Hepatocyte (in vitro differentiated cells): ENCODE measurements at regions not wholly inside any gene's neighbourhood (a gene's known extent, or its start where the extent isn't known, plus 50 kb on each side); places are given as distances from the start of the nearest gene placed in this dataset.

Experiments used
- DNase-seq: peaks from one replicate; pipeline ENCODE4 v3.0.0-alpha.2; 2016; ENCODE audit warnings: low spot score
- H2AFZ ChIP-seq: fragments of 200-600 bp; sonication (generic); 2 replicates; pipeline ENCODE4 v1.6.0; 2016; ENCODE audit warnings: antibody characterized with exemption, mild to moderate bottlenecking
- H3K27ac ChIP-seq: fragments of 200-600 bp; sonication (generic); 2 replicates; pipeline ENCODE4 v1.5.1; 2016; ENCODE audit warnings: mild to moderate bottlenecking
- H3K27me3 ChIP-seq: fragments of 200-600 bp; sonication (generic); 2 replicates; pipeline ENCODE4 v1.6.1; 2016
- H3K36me3 ChIP-seq: fragments of 200-600 bp; sonication (generic); replicated peaks from 2 replicates; pipeline ENCODE4 v1.5.1; 2016; ENCODE audit warnings: low read depth; ENCODE audit not compliant: insufficient read depth
- H3K4me1 ChIP-seq: fragments of 200-600 bp; sonication (generic); 2 replicates; pipeline ENCODE4 v1.5.1; 2016; ENCODE audit warnings: mild to moderate bottlenecking, moderate library complexity; ENCODE audit not compliant: insufficient read depth
- H3K4me2 ChIP-seq: fragments of 200-600 bp; sonication (generic); 2 replicates; pipeline ENCODE4 v1.6.0; 2016
- H3K4me3 ChIP-seq: fragments of 200-600 bp; sonication (generic); 2 replicates; pipeline ENCODE4 v1.5.1; 2016; ENCODE audit warnings: mild to moderate bottlenecking
- H3K79me2 ChIP-seq: fragments of 200-600 bp; sonication (generic); 2 replicates; pipeline ENCODE4 v1.6.0; 2017; ENCODE audit warnings: mild to moderate bottlenecking
- H3K9me2 ChIP-seq: fragments of 200-600 bp; sonication (generic); replicated peaks from 2 replicates; pipeline ENCODE4 v1.6.0; 2017; ENCODE audit warnings: mild to moderate bottlenecking; ENCODE audit not compliant: insufficient read depth
- H3K9me3 ChIP-seq: fragments of 200-600 bp; sonication (generic); 2 replicates; pipeline ENCODE4 v1.5.1; 2016; ENCODE audit warnings: low read depth, mild to moderate bottlenecking
- H4K20me1 ChIP-seq: fragments of 200-600 bp; sonication (generic); 2 replicates; pipeline ENCODE4 v1.6.0; 2016; ENCODE audit warnings: mild to moderate bottlenecking; ENCODE audit not compliant: insufficient read depth, poor library complexity, severe bottlenecking
- CTCF ChIP-seq: fragments of 200-600 bp; sonication (generic); IDR thresholded peaks from 2 replicates; pipeline ENCODE4 v1.5.1; 2016; ENCODE audit warnings: antibody characterized with exemption, mild to moderate bottlenecking; ENCODE audit not compliant: poor library complexity
- EZH2 ChIP-seq: fragments of 200-600 bp; sonication (generic); IDR thresholded peaks from 2 replicates; pipeline ENCODE4 v1.6.1; 2016; ENCODE audit warnings: antibody characterized with exemption, mild to moderate bottlenecking, borderline replicate concordance
- EZH2phosphoT487 ChIP-seq: fragments of 200-600 bp; sonication (generic); IDR thresholded peaks from one replicate; pipeline ENCODE4 v1.6.1; 2018; ENCODE audit warnings: antibody characterized with exemption, mild to moderate bottlenecking, low read depth, moderate library complexity; ENCODE audit not compliant: unreplicated experiment, severe bottlenecking
- WGBS: methylation state at CpG from one replicate; pipeline ENCODE4 v1.1.6; 2016; ENCODE audit warnings: low lambda C conversion rate; ENCODE audit errors: missing lambda C conversion rate; 5-methylcytosine and 5-hydroxymethylcytosine counted together

GRCh38 chr3:117873249-117873600 lies 1161.4 kb downstream of the IGSF11 start:
- TF ChIP-seq EZH2 (no peak), EZH2phosphoT487 (no peak), CTCF (no peak)
- Histone ChIP-seq H3K9me3 (no peaks in the 10 kb centered on the region), H2AFZ (no peak overlapping the region), H3K9me2 (no peaks in the 10 kb centered on the region), H3K27me3 (no peaks in the 10 kb centered on the region), H4K20me1 (no peaks in the 10 kb centered on the region), H3K4me3 (no peak overlapping the region), H3K4me2 (peak overlapping the region; percentile 4), H3K27ac (peak overlapping the region; percentile 34), H3K36me3 (no peaks in the 10 kb centered on the region), H3K79me2 (no peaks in the 10 kb centered on the region), H3K4me1 (peaks cover 16% of the 10 kb centered on the region)
- peak; percentile 49 for DNase-seq
- 49% methylated on average over 3 of the region's 3 CpGs for WGBS

GRCh38 chr3:117874028-117874690 lies 1160.5 kb downstream of the IGSF11 start:
- Histone ChIP-seq H3K27me3 (no peaks in the 10 kb centered on the region), H3K27ac (peak overlapping the region; percentile 34), H3K36me3 (no peaks in the 10 kb centered on the region), H3K4me3 (no peak overlapping the region), H3K79me2 (no peaks in the 10 kb centered on the region), H4K20me1 (no peaks in the 10 kb centered on the region), H2AFZ (no peak overlapping the region), H3K4me2 (peak overlapping the region; percentile 4), H3K9me2 (no peaks in the 10 kb centered on the region), H3K4me1 (peaks cover 16% of the 10 kb centered on the region), H3K9me3 (no peaks in the 10 kb centered on the region)
- 72% methylated on average over 4 of the region's 4 CpGs for WGBS
- TF ChIP-seq EZH2phosphoT487: no peak
- TF ChIP-seq EZH2: no peak
- no peak for TF ChIP-seq CTCF
- DNase-seq: no peak

- H3K9me3 ChIP-seq: no peaks in the 10 kb centered on the region
- WGBS: 37% methylated on average over 1 of the region's 1 CpG
- H3K36me3 ChIP-seq: no peaks in the 10 kb centered on the region
- TF ChIP-seq CTCF (no peak), EZH2 (no peak), EZH2phosphoT487 (no peak)
- no peak overlapping the region for H2AFZ ChIP-seq
- H4K20me1 ChIP-seq: no peaks in the 10 kb centered on the region
- no peaks in the 10 kb centered on the region for H3K9me2 ChIP-seq
- no peak overlapping the region for H3K4me3 ChIP-seq
- H3K79me2 ChIP-seq: no peaks in the 10 kb centered on the region
- no peaks in the 10 kb centered on the region for H3K27me3 ChIP-seq
- H3K27ac ChIP-seq: peak overlapping the region; percentile 59
- peak overlapping the region; percentile 14 for H3K4me2 ChIP-seq
- peaks cover 16% of the 10 kb centered on the region for H3K4me1 ChIP-seq
- no peak for DNase-seq
These were observed 1159.5 kb downstream of the IGSF11 start for GRCh38 chr3:117874904-117875874.
